AG10803 (cell line): ENCODE measurements at regions not wholly inside any gene's neighbourhood (a gene's known extent, or its start where the extent isn't known, plus 50 kb on each side); places are given as distances from the start of the nearest gene placed in this dataset.
"Not testable (repeated sequence)": the region's sequence is repeated elsewhere in the genome, so short reads cannot be mapped to it uniquely, and the experiment has no call there.

Experiments used
- DNase-seq: peaks from one replicate; pipeline ENCODE4 v3.0.0; 2010; ENCODE audit warnings: low read depth
- H3K4me3 ChIP-seq: 2 replicates; pipeline ENCODE4 v1.5.1; 2011; ENCODE audit warnings: mild to moderate bottlenecking, low read length, control low read depth
- CTCF ChIP-seq: conservative IDR thresholded peaks from 2 replicates; pipeline ENCODE4 v1.5.1; 2011; ENCODE audit warnings: mild to moderate bottlenecking, low read length, control low read depth, inconsistent platforms

- TF ChIP-seq CTCF, result no peak
- no peak overlapping the region for H3K4me3 ChIP-seq
- no peak for DNase-seq
These were observed 106.9 kb upstream of the OR4E1 start for GRCh38 chr14:21780429-21781084.

GRCh38 chr14:21771671-21772070, 98.1 kb upstream of the OR4E1 start:
- no peak for TF ChIP-seq CTCF
- no peak overlapping the region for H3K4me3 ChIP-seq
- no peak for DNase-seq

GRCh38 chr14:21768875-21769257, 95.2 kb upstream of the OR4E1 start:
- DNase-seq, result no peak
- no peak for TF ChIP-seq CTCF
- no peak overlapping the region for H3K4me3 ChIP-seq

GRCh38 chr14:21768116-21768874, 94.7 kb upstream of the OR4E1 start:
- DNase-seq, result no peak
- TF ChIP-seq CTCF, result no peak
- H3K4me3 ChIP-seq, result no peak overlapping the region

- not testable (repeated sequence) for DNase-seq
These were observed 86.7 kb upstream of the OR4E1 start for GRCh38 chr14:21760360-21760759.

GRCh38 chr14:21749306-21749868, 75.8 kb upstream of the OR4E1 start:
- H3K4me3 ChIP-seq, result no peak overlapping the region
- no peak for DNase-seq
- TF ChIP-seq CTCF, result no peak

More at GRCh38 chr14:21760360-21760759, 86.7 kb upstream of the OR4E1 start:
- H3K4me3 ChIP-seq, result not testable (repeated sequence)

- peak; percentile 6 for DNase-seq
- TF ChIP-seq CTCF, result peak; percentile 44
These were observed 75.3 kb upstream of the OR4E1 start for GRCh38 chr14:21748869-21749303.

More at GRCh38 chr14:21748869-21749303, 75.3 kb upstream of the OR4E1 start:
- H3K4me3 ChIP-seq, result no peak overlapping the region
